ENCODE measurements at regions not wholly inside any gene's neighbourhood (a gene's known extent, or its start where the extent isn't known, plus 50 kb on each side); places are given as distances from the start of the nearest gene placed in this dataset.

DNA sequence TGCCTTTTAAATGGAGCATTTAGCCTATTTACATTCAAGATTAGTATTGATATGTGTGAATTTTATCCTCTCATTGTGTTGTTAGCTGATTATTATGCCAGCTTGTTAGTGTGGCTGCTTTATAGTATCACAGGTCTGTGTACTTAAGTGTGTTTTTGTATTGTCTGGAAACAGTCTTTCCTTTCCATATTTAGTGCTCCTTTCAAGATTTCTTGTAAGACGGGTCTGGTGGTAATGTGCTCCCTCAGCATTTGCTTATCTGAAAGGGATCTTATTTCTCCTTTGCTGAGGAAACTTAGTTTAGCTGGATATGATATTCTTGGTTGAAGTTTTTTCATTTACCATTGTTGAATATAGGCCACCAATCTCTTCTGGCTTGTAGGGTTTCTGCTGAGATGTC is 549.0 kb downstream of the EPHA3 start:
- no peaks in the 10 kb centered on the region for H3K79me2 ChIP-seq (ENCODE audit: low read length)
- no peaks in the 10 kb centered on the region for H3K4me1 ChIP-seq (ENCODE audit: low read length)
- H2AFZ ChIP-seq (ENCODE audit: low read depth, low read length), result no peak overlapping the region
- no peaks in the 10 kb centered on the region for H3K36me3 ChIP-seq (replicated peaks; ENCODE audit: low read depth, low read length)
- no peak overlapping the region for H3K9ac ChIP-seq (ENCODE audit: low read length)
- H3K9me3 ChIP-seq (ENCODE audit: insufficient read depth, low read length), result peaks cover 7% of the 10 kb centered on the region; the same call in 1 of the 2 replicates
- H4K20me1 ChIP-seq (ENCODE audit: insufficient read depth, low read length), result no peaks in the 10 kb centered on the region
- H3K4me2 ChIP-seq (ENCODE audit: low read length), result no peak overlapping the region
- TF ChIP-seq, protein P1, sequence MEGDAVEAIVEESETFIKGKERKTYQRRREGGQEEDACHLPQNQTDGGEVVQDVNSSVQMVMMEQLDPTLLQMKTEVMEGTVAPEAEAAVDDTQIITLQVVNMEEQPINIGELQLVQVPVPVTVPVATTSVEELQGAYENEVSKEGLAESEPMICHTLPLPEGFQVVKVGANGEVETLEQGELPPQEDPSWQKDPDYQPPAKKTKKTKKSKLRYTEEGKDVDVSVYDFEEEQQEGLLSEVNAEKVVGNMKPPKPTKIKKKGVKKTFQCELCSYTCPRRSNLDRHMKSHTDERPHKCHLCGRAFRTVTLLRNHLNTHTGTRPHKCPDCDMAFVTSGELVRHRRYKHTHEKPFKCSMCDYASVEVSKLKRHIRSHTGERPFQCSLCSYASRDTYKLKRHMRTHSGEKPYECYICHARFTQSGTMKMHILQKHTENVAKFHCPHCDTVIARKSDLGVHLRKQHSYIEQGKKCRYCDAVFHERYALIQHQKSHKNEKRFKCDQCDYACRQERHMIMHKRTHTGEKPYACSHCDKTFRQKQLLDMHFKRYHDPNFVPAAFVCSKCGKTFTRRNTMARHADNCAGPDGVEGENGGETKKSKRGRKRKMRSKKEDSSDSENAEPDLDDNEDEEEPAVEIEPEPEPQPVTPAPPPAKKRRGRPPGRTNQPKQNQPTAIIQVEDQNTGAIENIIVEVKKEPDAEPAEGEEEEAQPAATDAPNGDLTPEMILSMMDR (IDR thresholded peaks at IDR 0.05; ENCODE audit: low read depth, low read length), result no peak
- TF ChIP-seq EZH2phosphoT487 (IDR thresholded peaks at IDR 0.05; ENCODE audit: low read depth), result no peak
- no peaks in the 10 kb centered on the region for H3K27me3 ChIP-seq (ENCODE audit: low read depth, low read length)
- H3K27ac ChIP-seq (ENCODE audit: low read length), result no peak overlapping the region
- H3K4me3 ChIP-seq (ENCODE audit: low read length), result no peak overlapping the region

DNA sequence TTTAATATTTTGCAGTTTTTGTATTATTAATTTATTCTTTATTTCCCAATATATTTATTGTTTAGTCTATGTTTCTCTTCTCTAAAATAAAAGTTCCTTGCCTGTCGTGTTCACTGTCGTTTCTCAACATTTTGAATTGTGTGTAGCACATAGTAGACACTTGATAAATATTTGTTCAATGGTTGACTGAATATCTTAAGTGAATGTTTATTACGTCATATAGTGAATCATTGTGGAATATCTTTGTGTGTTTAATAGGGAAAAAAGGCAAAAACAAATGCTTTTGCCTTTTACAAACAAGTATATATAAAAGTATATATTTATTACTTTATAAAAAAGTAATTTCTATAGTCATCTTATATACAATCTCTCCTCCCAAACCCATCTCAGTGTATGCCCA is 572.3 kb downstream of the EPHA3 start:
- Histone ChIP-seq H3K9ac (ENCODE audit: low read length) (no peak overlapping the region), H3K36me3 (replicated peaks; ENCODE audit: low read depth, low read length) (no peaks in the 10 kb centered on the region), H3K4me2 (ENCODE audit: low read length) (no peak overlapping the region), H3K27me3 (ENCODE audit: low read depth, low read length) (no peaks in the 10 kb centered on the region), H3K27ac (ENCODE audit: low read length) (no peak overlapping the region), H3K9me3 (ENCODE audit: insufficient read depth, low read length) (no peaks in the 10 kb centered on the region), H2AFZ (ENCODE audit: low read depth, low read length) (no peak overlapping the region), H3K4me1 (ENCODE audit: low read length) (no peaks in the 10 kb centered on the region), H3K79me2 (ENCODE audit: low read length) (no peaks in the 10 kb centered on the region), H3K4me3 (ENCODE audit: low read length) (no peak overlapping the region), H4K20me1 (ENCODE audit: insufficient read depth, low read length) (no peaks in the 10 kb centered on the region)
- TF ChIP-seq, protein P1 (IDR thresholded peaks at IDR 0.05; ENCODE audit: low read depth, low read length), result no peak
- TF ChIP-seq EZH2phosphoT487 (IDR thresholded peaks at IDR 0.05; ENCODE audit: low read depth), result no peak

DNA sequence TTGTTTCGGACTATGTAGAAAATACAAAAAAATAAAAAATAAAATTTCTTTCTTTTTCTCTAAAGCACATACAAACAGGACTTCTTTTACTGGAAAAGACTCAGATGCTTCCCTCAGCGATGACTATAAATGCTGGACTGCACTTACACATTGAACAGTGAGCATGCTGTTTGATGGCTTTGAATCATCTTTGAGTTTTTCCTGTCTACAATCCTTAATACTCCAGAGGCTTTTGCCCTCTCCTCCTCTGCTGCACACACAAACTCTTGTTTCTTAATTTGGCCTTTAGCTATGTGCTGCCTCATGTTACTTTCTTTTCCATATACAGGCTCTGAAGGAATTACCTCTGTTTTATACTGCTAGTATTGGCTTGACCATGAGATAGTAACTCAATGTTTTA is 575.1 kb downstream of the EPHA3 start:
- Histone ChIP-seq H3K36me3 (replicated peaks; ENCODE audit: low read depth, low read length) (no peaks in the 10 kb centered on the region), H3K4me1 (ENCODE audit: low read length) (no peaks in the 10 kb centered on the region), H3K9me3 (ENCODE audit: insufficient read depth, low read length) (no peaks in the 10 kb centered on the region), H3K4me2 (ENCODE audit: low read length) (no peak overlapping the region), H3K27me3 (ENCODE audit: low read depth, low read length) (no peaks in the 10 kb centered on the region), H3K79me2 (ENCODE audit: low read length) (no peaks in the 10 kb centered on the region), H4K20me1 (ENCODE audit: insufficient read depth, low read length) (no peaks in the 10 kb centered on the region), H2AFZ (ENCODE audit: low read depth, low read length) (no peak overlapping the region), H3K4me3 (ENCODE audit: low read length) (no peak overlapping the region), H3K9ac (ENCODE audit: low read length) (no peak overlapping the region), H3K27ac (ENCODE audit: low read length) (no peak overlapping the region)
- TF ChIP-seq, protein P1 (IDR thresholded peaks at IDR 0.05; ENCODE audit: low read depth, low read length), result no peak
- no peak for TF ChIP-seq EZH2phosphoT487 (IDR thresholded peaks at IDR 0.05; ENCODE audit: low read depth)

DNA sequence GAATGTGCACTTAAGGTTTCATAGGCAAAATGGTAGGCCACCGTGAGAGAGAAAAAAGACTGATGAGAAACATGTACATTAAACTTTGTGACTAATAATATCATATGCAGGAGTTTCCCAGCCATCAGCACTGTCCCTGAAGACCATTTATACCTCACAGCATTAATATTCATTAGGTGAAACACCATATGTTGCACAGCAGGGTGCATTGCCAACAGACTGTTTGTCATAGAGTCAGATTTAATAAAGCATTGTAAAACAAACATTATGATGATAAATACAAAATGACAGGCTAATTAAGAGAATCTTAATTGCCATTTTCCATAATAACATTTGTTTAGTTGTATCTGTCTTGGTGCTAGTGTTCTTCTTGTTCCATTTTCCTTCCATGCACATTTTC is 578.3 kb downstream of the EPHA3 start:
- H3K27ac ChIP-seq (ENCODE audit: low read length), result no peak overlapping the region
- no peak overlapping the region for H3K9ac ChIP-seq (ENCODE audit: low read length)
- no peaks in the 10 kb centered on the region for H3K4me1 ChIP-seq (ENCODE audit: low read length)
- H3K36me3 ChIP-seq (replicated peaks; ENCODE audit: low read depth, low read length), result no peaks in the 10 kb centered on the region
- H3K4me3 ChIP-seq (ENCODE audit: low read length), result no peak overlapping the region
- H3K27me3 ChIP-seq (ENCODE audit: low read depth, low read length), result no peaks in the 10 kb centered on the region
- no peaks in the 10 kb centered on the region for H4K20me1 ChIP-seq (ENCODE audit: insufficient read depth, low read length)
- H3K79me2 ChIP-seq (ENCODE audit: low read length), result no peaks in the 10 kb centered on the region
- H3K9me3 ChIP-seq (ENCODE audit: insufficient read depth, low read length), result no peaks in the 10 kb centered on the region
- no peak overlapping the region for H2AFZ ChIP-seq (ENCODE audit: low read depth, low read length)
- TF ChIP-seq, protein P1 (IDR thresholded peaks at IDR 0.05; ENCODE audit: low read depth, low read length), result no peak
- TF ChIP-seq EZH2phosphoT487 (IDR thresholded peaks at IDR 0.05; ENCODE audit: low read depth), result no peak
- H3K4me2 ChIP-seq (ENCODE audit: low read length), result no peak overlapping the region

Data from OCI-LY3 (cell line).